ENCODE measurements at regions not wholly inside any gene's neighbourhood (a gene's known extent, or its start where the extent isn't known, plus 50 kb on each side); places are given as distances from the start of the nearest gene placed in this dataset.

DNA sequence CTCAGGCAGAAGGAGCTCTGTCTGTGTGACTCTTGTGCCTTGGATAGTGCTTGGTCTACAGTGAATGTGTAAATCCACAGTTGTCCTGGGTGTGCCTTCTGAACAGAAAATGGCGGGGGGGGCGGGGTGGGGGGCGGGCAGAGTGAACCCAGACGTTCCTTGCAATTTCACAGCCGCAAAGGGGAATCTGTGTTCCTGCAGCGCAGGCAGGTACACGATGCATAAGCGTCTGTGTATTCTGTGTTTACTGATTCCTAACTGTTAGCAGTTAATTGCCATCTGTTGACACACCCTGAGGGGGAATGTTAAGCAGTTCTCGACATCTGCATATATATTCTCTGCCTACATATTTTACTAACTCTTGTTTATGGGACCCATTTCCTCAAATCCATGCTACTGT lies 123.5 kb upstream of the ZFHX3 start:
- in situ Hi-C loops (cut with HindIII; ENCODE audit: low sequenced_read_pairs) = no loop called here
- TF ChIP-seq CTCF (IDR thresholded peaks at IDR 0.05; ENCODE audit: low read depth, low read length, missing control alignments) = no peak

DNA sequence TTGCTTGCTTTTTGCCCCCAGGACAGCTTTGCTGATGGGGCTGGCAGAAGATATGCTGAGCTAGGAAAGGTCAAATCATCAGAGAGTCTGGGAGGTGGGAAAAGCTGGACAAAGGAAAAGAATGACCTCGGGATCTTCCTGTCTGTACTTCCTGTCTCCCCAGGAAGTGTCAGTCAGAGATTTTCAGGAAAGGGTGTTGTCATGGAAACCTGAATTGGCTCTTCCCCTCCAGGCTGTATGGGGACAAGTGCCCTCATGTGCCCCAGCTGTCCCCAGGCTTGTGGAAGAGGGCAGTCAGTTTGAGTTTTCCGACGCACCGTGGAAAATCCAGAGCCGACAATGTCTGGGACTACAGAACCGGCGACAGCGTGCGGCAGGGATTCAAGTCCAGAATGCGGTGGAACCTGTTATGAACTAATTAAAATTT lies 122.7 kb upstream of the ZFHX3 start:
- H3K4me3 ChIP-seq (ENCODE audit: low read depth, low read length) = no peak overlapping the region
- in situ Hi-C loops (cut with HindIII; ENCODE audit: low sequenced_read_pairs) = no loop called here
- DNase-seq (ENCODE audit: low read depth) = no peak
- TF ChIP-seq CTCF (IDR thresholded peaks at IDR 0.05; ENCODE audit: low read depth, low read length, missing control alignments) = no peak

More for the DNA sequence above, 123.5 kb upstream of the ZFHX3 start:
- no peak overlapping the region for H3K4me3 ChIP-seq (ENCODE audit: low read depth, low read length)
- DNase-seq (ENCODE audit: low read depth) = no peak

DNA sequence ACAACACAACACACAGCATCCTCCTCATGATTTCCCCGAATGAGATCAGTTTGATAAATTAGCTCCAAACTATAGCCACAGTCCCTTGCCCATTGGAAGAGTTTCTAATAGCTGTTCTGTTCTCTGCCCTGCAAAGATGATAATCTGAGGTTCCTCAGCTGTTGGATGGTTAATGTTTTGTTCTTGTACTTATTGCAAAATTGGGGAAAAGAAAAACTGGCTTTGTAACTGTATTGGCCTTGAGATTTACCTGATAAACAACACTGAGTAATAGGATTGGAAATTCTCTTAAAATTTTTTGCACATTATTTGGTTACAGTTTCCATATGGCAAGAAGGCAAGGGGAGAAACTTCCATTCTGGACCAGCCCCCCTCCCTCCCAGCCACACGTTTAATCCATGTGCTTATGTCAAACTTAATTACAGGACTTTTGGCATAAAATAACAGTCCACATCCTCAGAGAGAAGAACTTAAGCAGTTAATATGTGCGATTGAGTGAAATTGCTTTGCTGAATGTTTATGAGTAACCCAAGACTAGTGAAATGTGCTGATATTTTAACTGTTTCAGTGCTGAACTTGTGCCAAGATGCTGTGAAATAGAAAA lies 119.1 kb upstream of the ZFHX3 start:
- in situ Hi-C loops (cut with HindIII; ENCODE audit: low sequenced_read_pairs) = no loop called here
- no peak overlapping the region for H3K4me3 ChIP-seq (ENCODE audit: low read depth, low read length)
- DNase-seq (ENCODE audit: low read depth) = no peak
- no peak for TF ChIP-seq CTCF (IDR thresholded peaks at IDR 0.05; ENCODE audit: low read depth, low read length, missing control alignments)

DNA sequence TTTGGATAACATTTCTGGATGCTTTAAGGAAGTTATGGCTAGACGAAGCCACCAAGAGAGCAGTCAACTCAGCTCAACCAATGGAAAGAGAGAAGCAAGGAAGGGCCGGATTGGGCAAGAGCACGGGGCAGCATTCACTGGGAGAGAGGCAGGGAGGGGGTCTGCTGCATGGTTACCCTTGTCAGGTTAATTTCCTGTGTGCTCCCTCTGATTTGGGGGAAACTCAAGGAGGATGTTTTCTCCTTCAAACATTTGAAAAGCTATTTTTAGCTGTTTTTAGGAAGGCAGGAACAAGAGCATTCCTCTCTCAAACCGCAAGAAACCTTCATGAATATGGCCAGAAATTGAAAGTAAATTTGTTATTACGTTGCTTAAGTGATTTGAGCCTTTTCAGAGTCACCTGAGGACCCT lies 118.5 kb upstream of the ZFHX3 start:
- no peak overlapping the region for H3K4me3 ChIP-seq (ENCODE audit: low read depth, low read length)
- in situ Hi-C loops (cut with HindIII; ENCODE audit: low sequenced_read_pairs) = no loop called here
- TF ChIP-seq CTCF (IDR thresholded peaks at IDR 0.05; ENCODE audit: low read depth, low read length, missing control alignments) = no peak
- DNase-seq (ENCODE audit: low read depth) = no peak

- DNase-seq (ENCODE audit: low read depth) = no peak
Observed at GRCh38 chr16:73163238-73163815, 115.4 kb upstream of the ZFHX3 start.

DNA sequence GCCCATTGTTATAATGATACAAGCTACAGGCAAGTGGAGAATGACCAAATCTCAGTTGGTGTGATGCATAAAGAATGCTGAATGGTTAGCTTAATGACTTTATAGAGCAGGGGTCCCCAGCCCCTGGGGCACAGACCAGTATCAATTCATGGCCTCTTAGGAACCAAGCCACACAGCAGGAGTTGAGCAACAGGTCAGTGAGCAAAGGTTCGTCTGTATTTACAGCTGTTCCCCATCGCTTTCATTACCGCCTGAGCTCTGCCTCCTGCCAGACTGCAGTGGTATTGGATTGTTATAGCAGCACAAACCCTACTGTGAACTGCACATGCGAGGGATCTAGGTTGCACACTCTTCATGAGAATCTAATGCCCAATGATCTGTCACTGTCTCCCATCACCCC lies 114.0 kb upstream of the ZFHX3 start:
- no peak for TF ChIP-seq CTCF (IDR thresholded peaks at IDR 0.05; ENCODE audit: low read depth, low read length, missing control alignments)
- no peak for DNase-seq (ENCODE audit: low read depth)
- no peak overlapping the region for H3K4me3 ChIP-seq (ENCODE audit: low read depth, low read length)
- in situ Hi-C loops (cut with HindIII; ENCODE audit: low sequenced_read_pairs) = no loop called here

More at GRCh38 chr16:73163238-73163815, 115.4 kb upstream of the ZFHX3 start:
- TF ChIP-seq CTCF (IDR thresholded peaks at IDR 0.05; ENCODE audit: low read depth, low read length, missing control alignments) = no peak
- in situ Hi-C loops (cut with HindIII; ENCODE audit: low sequenced_read_pairs) = no loop called here
- no peak overlapping the region for H3K4me3 ChIP-seq (ENCODE audit: low read depth, low read length)

Measured in astrocyte of the cerebellum (primary cell).